ENCODE measurements at regions not wholly inside any gene's neighbourhood (a gene's known extent, or its start where the extent isn't known, plus 50 kb on each side); places are given as distances from the start of the nearest gene placed in this dataset.

DNA sequence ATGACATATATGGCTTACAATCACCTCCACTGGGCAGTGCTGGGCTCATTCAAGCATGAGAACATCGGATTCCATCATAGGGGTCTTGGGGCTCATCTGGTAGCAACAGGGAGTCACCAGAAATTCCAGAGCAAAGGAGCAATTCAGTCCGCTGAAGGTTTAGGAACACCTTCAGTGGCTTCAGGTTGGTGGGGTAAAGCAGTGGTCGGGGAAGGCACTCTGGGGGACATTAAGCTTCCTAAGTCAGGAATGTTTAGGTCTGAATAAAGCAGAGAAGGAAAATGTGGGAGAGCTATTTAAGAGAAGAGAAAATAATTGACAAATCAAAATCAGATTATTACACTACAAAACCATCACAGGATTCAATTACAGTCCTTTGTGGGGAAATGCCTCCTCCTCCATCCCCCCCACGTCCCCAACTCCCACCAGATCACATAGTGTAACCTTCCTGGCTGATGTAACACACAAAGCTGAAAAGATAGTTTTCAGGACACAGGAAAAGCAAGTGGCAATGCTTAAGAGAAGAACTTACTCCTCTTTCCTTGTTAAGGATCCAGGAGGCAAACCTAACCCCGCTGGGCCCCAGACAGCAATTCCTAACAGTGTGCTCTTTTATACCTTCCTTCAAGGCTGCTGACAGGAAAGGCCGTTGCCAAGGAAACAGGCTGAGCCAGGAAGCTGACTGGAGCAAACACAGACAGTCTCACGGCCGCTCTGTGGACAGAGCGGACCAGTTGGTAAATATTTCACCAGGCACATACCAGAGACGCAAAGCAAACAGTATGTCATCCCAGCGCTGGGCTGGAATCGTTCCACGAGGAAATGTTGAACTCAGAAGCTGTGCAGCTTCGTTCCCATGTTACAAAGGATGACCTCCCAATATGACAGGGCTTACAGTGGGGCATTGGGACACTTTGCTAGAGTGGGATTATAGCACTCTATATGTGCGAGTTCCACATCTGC is 57.5 kb upstream of the LMCD1 start:
- Mint-ChIP-seq H3K27me3 (ENCODE audit: low read depth) (no peaks in the 10 kb centered on the region), H3K4me3 (no peak overlapping the region), H3K36me3 (no peaks in the 10 kb centered on the region), H3K9me3 (no peaks in the 10 kb centered on the region), H3K4me1 (peaks cover 12% of the 10 kb centered on the region), H3K27ac (no peak overlapping the region)
- TF ChIP-seq, protein P1, sequence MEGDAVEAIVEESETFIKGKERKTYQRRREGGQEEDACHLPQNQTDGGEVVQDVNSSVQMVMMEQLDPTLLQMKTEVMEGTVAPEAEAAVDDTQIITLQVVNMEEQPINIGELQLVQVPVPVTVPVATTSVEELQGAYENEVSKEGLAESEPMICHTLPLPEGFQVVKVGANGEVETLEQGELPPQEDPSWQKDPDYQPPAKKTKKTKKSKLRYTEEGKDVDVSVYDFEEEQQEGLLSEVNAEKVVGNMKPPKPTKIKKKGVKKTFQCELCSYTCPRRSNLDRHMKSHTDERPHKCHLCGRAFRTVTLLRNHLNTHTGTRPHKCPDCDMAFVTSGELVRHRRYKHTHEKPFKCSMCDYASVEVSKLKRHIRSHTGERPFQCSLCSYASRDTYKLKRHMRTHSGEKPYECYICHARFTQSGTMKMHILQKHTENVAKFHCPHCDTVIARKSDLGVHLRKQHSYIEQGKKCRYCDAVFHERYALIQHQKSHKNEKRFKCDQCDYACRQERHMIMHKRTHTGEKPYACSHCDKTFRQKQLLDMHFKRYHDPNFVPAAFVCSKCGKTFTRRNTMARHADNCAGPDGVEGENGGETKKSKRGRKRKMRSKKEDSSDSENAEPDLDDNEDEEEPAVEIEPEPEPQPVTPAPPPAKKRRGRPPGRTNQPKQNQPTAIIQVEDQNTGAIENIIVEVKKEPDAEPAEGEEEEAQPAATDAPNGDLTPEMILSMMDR (IDR thresholded peaks at IDR 0.05; ENCODE audit: unreplicated experiment) = no peak
- peak; percentile 59 to 71 for DNase-seq (ENCODE audit: low spot score in 2 of 2, unreplicated experiment in 2 of 2)

DNA sequence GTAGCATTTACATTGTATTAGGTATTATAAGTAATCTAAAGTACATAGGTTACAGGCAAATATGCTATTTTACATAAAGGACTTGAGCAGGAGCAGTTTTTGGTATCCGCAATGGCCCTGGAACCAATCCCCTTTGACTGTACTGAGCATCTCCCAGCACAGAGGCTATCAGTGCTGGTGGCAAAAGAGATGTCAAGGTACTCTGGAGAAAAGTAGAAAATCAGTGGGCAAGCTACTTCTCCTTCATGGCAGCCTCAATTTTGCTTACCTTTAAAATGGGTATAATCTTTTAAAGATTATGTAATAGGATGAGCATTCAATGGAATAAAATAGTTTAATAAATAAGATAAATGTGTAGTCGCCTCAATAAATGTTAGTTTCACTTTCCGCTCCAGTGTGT is 56.7 kb upstream of the LMCD1 start:
- Mint-ChIP-seq H3K27ac (peak overlapping the region; percentile 76), H3K4me3 (no peak overlapping the region), H3K36me3 (no peaks in the 10 kb centered on the region), H3K9me3 (peaks cover 5% of the 10 kb centered on the region), H3K27me3 (ENCODE audit: low read depth) (no peaks in the 10 kb centered on the region), H3K4me1 (peaks cover 12% of the 10 kb centered on the region)
- TF ChIP-seq, protein P1 (IDR thresholded peaks at IDR 0.05; ENCODE audit: unreplicated experiment) = no peak
- DNase-seq (ENCODE audit: low spot score in 2 of 2, unreplicated experiment in 2 of 2) = no peak

DNA sequence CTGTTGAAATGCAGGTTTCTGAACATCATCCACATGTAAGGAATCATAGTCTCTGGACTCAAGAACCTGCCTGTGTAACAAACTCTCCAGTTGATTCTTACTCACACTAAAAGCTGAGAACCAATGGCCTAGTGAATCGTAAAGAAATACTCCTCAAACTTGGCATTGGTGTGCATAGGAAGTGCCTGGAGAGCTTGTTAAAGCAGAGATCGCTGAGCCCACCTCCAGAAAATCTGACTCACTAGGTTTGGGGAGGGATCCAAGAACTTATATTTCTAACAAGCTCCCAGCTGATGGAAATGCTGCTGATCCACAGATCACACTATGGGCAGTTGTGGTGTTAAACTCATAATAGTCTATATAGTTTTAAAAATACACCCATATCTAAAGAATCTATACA is 55.8 kb upstream of the LMCD1 start:
- no peak for DNase-seq (ENCODE audit: low spot score in 2 of 2, unreplicated experiment in 2 of 2)
- Mint-ChIP-seq H3K4me1 (peaks cover 12% of the 10 kb centered on the region), H3K27ac (peak overlapping the region; percentile 76), H3K4me3 (no peak overlapping the region), H3K36me3 (no peaks in the 10 kb centered on the region), H3K9me3 (peaks cover 5% of the 10 kb centered on the region), H3K27me3 (ENCODE audit: low read depth) (no peaks in the 10 kb centered on the region)
- TF ChIP-seq, protein P1 (IDR thresholded peaks at IDR 0.05; ENCODE audit: unreplicated experiment) = no peak

DNA sequence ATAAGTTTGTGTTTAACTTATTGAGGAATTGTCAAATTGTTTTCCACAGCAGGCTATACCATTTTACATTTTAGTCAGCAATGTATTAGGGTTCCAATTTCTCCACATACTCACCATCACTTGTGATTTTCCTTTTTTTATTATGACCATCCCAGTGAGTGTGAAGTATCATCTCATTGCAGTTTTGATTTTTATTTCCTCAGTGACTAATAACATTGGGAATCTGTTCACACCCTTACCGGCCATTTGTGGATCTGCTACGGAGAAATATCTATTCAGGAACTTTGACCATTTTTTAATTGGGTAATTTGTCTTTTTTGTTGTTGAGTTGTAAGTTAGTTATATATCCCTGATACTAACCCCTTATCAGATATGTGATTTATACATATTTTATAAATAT is 54.8 kb upstream of the LMCD1 start:
- Mint-ChIP-seq H3K27ac (no peak overlapping the region), H3K36me3 (no peaks in the 10 kb centered on the region), H3K4me3 (no peak overlapping the region), H3K9me3 (peaks cover 5% of the 10 kb centered on the region), H3K27me3 (ENCODE audit: low read depth) (no peaks in the 10 kb centered on the region), H3K4me1 (peaks cover 12% of the 10 kb centered on the region)
- no peak for DNase-seq (ENCODE audit: low spot score in 2 of 2, unreplicated experiment in 2 of 2)
- TF ChIP-seq, protein P1 (IDR thresholded peaks at IDR 0.05; ENCODE audit: unreplicated experiment) = no peak

DNA sequence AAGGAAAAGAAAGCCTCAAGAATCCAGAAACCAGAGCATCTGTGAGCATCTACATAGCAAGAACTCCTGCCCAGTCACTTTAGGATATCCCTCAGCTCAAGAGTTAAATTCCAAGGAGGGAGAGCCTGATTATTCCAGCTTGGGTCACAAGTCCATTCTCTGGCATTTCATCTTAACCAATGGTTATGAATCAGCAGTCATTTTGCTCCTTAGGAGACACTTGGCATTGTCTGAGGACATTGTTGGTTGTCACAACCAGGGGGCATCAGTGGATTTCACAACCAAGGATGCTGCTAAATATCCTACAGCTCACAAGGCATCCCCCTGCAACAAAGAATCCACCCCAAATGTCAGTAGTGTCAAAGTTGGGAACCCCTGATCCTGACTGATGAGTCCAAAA is 51.0 kb upstream of the LMCD1 start:
- H3K4me1 Mint-ChIP-seq = peaks cover 6% of the 10 kb centered on the region
- no peak overlapping the region for H3K4me3 Mint-ChIP-seq
- no peaks in the 10 kb centered on the region for H3K27me3 Mint-ChIP-seq (ENCODE audit: low read depth)
- no peak for DNase-seq (ENCODE audit: low spot score in 2 of 2, unreplicated experiment in 2 of 2)
- peaks cover 5% of the 10 kb centered on the region for H3K9me3 Mint-ChIP-seq
- TF ChIP-seq, protein P1 (IDR thresholded peaks at IDR 0.05; ENCODE audit: unreplicated experiment) = no peak
- no peaks in the 10 kb centered on the region for H3K36me3 Mint-ChIP-seq
- H3K27ac Mint-ChIP-seq = no peak overlapping the region

Measured in mesothelial cell of epicardium (in vitro differentiated cells).